ENCODE measurements at regions not wholly inside any gene's neighbourhood (a gene's known extent, or its start where the extent isn't known, plus 50 kb on each side); places are given as distances from the start of the nearest gene placed in this dataset.
A peak's percentile ranks its signal among the peaks of the same experiment; 100 is the strongest.
"Not testable (repeated sequence)": the region's sequence is repeated elsewhere in the genome, so short reads cannot be mapped to it uniquely, and the experiment has no call there.

- DNase-seq: no peak
These were observed 217.1 kb downstream of the CXCL12 start for GRCh38 chr10:44167752-44168151.

- DNase-seq: no peak
These were observed 218.5 kb downstream of the CXCL12 start for GRCh38 chr10:44166441-44166840.

- no peak for DNase-seq
These were observed 220.5 kb downstream of the CXCL12 start for GRCh38 chr10:44164251-44164956.

- DNase-seq: no peak
These were observed 223.7 kb downstream of the CXCL12 start for GRCh38 chr10:44161184-44161583.

GRCh38 chr10:44157574-44157973 lies 227.3 kb downstream of the CXCL12 start:
- DNase-seq: no peak

- DNase-seq: no peak
These were observed 229.9 kb downstream of the CXCL12 start for GRCh38 chr10:44154956-44155355.

GRCh38 chr10:44153918-44154670 lies 230.8 kb downstream of the CXCL12 start:
- no peak for DNase-seq

GRCh38 chr10:44143556-44143955 lies 241.3 kb downstream of the CXCL12 start:
- DNase-seq: no peak

- no peak for DNase-seq
These were observed 252.3 kb downstream of the CXCL12 start for GRCh38 chr10:44132361-44133289.

GRCh38 chr10:44126291-44126717 lies 258.6 kb downstream of the CXCL12 start:
- DNase-seq: no peak

- DNase-seq: no peak
These were observed 259.0 kb downstream of the CXCL12 start for GRCh38 chr10:44125879-44126278.

- DNase-seq: no peak
These were observed 266.4 kb downstream of the CXCL12 start for GRCh38 chr10:44118500-44118899.

- DNase-seq: no peak
These were observed 268.4 kb downstream of the CXCL12 start for GRCh38 chr10:44116474-44116873.

GRCh38 chr10:44115516-44115915 lies 269.4 kb downstream of the CXCL12 start:
- no peak for DNase-seq

- no peak for DNase-seq
These were observed 270.5 kb downstream of the CXCL12 start for GRCh38 chr10:44114441-44114840.

GRCh38 chr10:44112280-44112679 lies 272.6 kb downstream of the CXCL12 start:
- DNase-seq: peak; percentile 17

- no peak for DNase-seq
These were observed 279.2 kb downstream of the CXCL12 start for GRCh38 chr10:44105696-44106095.

GRCh38 chr10:44102726-44103255 lies 282.1 kb downstream of the CXCL12 start:
- DNase-seq: no peak

- no peak for DNase-seq
These were observed 283.8 kb downstream of the CXCL12 start for GRCh38 chr10:44101082-44101481.

GRCh38 chr10:44099511-44099910 lies 285.4 kb downstream of the CXCL12 start:
- no peak for DNase-seq

GRCh38 chr10:44096217-44096616 lies 288.7 kb downstream of the CXCL12 start:
- not testable (repeated sequence) for DNase-seq

- no peak for DNase-seq
These were observed 295.2 kb downstream of the CXCL12 start for GRCh38 chr10:44089671-44090070.

- no peak for DNase-seq
These were observed 297.5 kb downstream of the CXCL12 start for GRCh38 chr10:44087403-44087802.
